ENCODE measurements at regions not wholly inside any gene's neighbourhood (a gene's known extent, or its start where the extent isn't known, plus 50 kb on each side); places are given as distances from the start of the nearest gene placed in this dataset.

DNA sequence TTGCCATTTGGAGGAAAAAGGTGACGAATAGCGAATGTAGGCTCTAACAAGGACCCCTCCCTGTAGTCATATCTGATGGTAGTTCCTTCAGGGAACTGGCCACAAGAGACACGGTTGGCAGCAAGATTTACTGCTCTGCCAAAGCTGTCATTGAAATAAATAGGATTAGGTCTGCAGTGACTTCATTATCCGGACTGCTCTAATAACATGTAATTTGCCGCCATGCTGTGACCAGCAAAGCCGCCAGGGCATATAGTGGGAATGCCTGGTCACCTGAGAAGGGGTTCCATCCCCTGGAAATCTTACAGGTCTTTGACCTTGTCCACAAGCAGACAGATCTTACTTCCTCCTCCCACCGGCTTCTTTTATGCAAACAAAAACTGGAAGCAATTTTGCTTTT lies 59.4 kb upstream of the LAPTM4A start:
- no peak for DNase-seq (ENCODE audit: low spot score)

DNA sequence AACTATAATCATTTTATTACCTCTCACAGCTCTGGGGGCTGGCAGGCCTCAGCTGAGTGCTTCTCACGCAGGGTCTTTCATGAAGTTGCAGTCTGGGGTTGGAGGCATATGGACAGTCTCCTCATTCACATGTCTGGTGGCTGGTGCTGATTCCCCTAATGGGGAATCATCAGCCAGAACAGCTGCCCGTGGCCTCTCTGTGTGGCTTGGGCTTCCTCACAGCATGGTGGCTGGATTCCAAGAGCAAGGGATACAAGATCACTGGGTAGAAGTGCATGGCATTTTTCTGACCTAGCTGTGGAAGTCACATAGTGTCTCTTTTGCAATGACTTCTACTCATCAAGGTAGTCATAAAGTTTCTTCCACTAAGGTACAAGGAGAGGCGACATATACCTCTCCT lies 59.0 kb upstream of the LAPTM4A start:
- DNase-seq (ENCODE audit: low spot score): no peak

DNA sequence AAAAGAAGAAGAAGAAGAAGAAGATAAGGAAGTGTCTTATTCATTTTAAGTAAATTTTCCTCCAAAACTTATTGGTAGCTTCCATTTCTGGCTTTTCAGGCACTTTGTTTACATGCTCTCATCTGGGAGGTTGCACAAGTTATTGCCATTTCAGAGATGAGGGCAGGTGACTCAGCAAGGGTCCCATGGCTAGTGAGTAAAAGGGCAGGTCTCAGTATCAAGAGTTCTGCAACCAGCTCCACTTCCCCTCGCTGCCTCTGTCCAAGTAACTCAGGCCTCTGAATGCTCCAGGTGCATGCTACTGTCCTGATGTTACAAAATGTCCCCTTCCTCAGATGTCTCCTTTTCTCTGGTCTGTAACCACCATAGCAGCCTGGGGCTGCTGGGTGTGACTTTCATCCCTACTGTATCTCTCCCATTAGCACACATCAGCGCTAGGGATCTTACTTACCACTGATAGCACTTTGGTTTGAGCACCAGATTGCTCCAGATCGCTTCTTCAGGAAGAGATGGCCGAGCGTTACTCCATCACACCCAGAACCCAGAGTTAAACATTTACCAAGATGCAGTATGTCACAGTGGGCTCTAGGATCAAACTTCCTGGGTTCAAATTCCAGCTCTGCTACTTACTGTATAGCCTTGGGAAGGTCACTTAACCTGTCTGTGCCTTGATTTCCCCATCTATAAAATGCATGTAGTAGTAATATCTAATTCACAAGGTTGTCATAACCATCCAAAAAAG lies 57.4 kb upstream of the LAPTM4A start:
- no peak for DNase-seq (ENCODE audit: low spot score)

DNA sequence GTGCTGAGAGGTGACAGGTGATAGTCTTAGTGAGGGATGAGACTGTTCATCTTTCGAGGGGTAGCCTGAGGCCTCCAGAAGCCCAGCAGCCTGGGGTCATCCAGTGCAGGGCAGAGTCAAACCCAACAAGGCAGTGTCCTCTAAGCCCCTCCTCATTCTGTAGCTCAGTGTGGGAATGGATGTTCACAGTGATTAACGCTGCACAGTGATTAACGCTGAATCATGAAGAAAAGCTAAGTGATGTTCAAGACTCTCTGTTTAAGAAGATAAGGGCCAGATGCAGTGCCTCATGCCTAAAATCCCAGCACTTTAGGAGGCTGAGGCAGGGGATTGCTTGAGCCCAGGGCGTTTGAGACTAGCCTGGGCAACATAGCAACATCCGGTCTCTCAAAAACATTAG lies 56.3 kb upstream of the LAPTM4A start:
- no peak for DNase-seq (ENCODE audit: low spot score)

DNA sequence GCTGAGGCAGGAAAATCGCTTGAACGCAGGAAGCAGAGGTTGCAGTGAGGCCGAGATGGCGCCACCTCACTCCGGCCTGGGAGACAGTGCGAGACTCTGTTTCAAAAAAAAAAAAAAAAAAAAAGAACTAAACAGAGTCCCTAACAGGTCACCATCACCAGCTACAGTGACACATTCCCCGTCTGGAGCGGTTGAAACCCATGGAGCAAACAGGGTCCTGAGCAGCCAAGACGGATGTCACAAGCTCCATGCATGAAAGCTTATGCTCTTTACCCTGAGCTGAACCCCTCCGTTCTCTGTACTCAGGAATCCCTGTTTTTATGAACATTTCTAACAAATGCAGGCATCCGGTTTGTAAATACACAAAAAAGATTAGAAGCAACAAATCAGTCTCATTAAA lies 55.9 kb upstream of the LAPTM4A start:
- no peak for DNase-seq (ENCODE audit: low spot score)

DNA sequence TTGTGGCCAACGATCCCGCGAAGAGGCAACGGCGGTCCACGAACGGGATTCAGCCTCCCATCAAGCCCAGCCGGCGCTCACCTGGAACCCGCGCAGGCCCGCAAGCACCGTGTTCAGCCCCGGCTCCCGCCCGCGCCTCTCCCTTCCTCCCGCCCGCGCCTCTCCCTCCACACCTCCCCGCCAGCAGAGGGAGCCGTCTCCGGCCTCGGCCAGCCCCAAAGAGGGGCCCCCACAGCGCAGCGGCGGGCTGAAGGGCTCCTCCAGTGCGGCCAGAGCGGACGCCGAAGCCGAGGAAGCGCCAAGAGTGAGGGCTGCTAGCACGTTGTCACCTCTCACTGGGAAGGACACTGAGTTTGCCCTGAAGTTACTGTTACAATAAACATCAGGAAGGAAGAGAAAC lies 55.3 kb upstream of the LAPTM4A start:
- no peak for DNase-seq (ENCODE audit: low spot score)

DNA sequence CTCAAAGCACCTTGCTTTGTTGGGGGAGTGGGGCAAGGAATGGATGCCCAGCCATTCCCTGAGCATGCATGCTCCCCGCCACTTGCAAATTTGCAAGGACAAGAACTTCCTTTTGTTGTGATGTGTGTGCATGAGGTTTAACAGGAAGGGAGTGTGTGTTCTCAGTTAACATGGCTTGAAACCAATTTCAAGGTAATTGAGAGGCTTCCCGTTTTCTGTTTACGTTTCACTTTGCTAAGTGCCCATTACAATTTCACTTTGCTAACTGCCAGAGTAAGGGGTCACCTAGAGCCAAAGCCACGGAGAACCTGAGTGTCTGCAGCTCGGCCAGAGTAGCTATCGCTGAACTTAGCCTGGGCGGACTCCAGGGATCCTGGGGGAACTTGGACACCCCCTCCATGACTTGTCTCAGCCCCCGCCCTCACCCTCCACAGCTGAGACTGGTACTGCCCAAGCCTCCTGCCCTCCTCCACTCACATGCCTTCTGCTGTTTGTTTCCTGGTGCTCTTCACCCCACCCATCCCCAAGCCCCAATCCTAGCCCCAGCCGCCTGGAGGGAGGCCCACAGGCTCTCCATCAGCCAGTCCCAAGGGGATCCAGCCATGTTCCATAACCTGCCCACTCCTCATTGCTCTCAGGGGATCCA lies 53.6 kb upstream of the LAPTM4A start:
- no peak for DNase-seq (ENCODE audit: low spot score)

DNA sequence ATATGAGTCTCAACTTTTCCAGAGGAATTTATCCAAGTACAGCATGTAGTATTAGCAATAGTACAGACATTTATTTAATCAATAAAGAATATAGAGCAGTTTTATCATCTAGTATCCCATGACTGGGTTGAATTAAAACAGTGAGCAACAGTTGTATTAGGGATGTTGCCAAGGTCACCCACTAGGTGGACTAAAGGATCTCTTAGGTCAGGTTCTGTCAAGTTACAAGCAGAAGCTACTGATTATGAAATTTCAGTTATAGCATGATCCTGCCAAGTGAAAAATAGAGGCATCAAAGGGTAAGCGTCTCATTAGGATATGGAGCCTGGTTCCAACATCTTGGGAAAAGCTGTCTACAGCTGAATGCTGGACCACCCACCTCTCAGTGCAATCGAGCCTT lies 52.1 kb upstream of the LAPTM4A start:
- no peak for DNase-seq (ENCODE audit: low spot score)

All from LoVo (cell line).